NCI-H82 treated with DMSO at 0.1 percent for 48 hours (cell line): ENCODE measurements at regions not wholly inside any gene's neighbourhood (a gene's known extent, or its start where the extent isn't known, plus 50 kb on each side); places are given as distances from the start of the nearest gene placed in this dataset.

Experiments used
- DNase-seq: peaks from one replicate; lab custom pipeline; 2025; ENCODE audit not compliant: unreplicated experiment; lab: John Stamatoyannopoulos, UW

- no peak for DNase-seq
Measured at GRCh38 chr3:3278073-3278472, 98.6 kb upstream of the CRBN start.

GRCh38 chr3:3276630-3277029 is 97.1 kb upstream of the CRBN start:
- no peak for DNase-seq

- DNase-seq, result no peak
Measured at GRCh38 chr3:3264796-3265195, 85.3 kb upstream of the CRBN start.

- DNase-seq, result no peak
Measured at GRCh38 chr3:3260870-3261269, 81.4 kb upstream of the CRBN start.

- DNase-seq, result no peak
Measured at GRCh38 chr3:3259181-3259580, 79.7 kb upstream of the CRBN start.

GRCh38 chr3:3258281-3258680 is 78.8 kb upstream of the CRBN start:
- no peak for DNase-seq

GRCh38 chr3:3241596-3241995 is 62.1 kb upstream of the CRBN start:
- no peak for DNase-seq

- no peak for DNase-seq
Measured at GRCh38 chr3:3240986-3241385, 61.5 kb upstream of the CRBN start.

- no peak for DNase-seq
Measured at GRCh38 chr3:3237979-3238378, 58.5 kb upstream of the CRBN start.

GRCh38 chr3:3232251-3232650 is 52.8 kb upstream of the CRBN start:
- no peak for DNase-seq
